OCI-LY7 (cell line): ENCODE measurements at regions not wholly inside any gene's neighbourhood (a gene's known extent, or its start where the extent isn't known, plus 50 kb on each side); places are given as distances from the start of the nearest gene placed in this dataset.

Experiments
- BruUV-seq: library from RNA; stranded (reverse); fragments of 400-500 nt; replicated peaks from 2 replicates; lab custom pipeline; 2021; lab: Mats Ljungman, UMichigan
- CTCF ChIA-PET: fragments of 300-600 bp; sonication (Branson Sonifier 250); formaldehyde crosslinking; loops from one replicate; lab custom pipeline; 2022; ENCODE audit warnings: antibody characterized with exemption; ENCODE audit not compliant: unreplicated experiment; lab: Charles Lee
- POLR2A ChIA-PET: fragments of 300-600 bp; sonication (Branson Sonifier 250); formaldehyde crosslinking; loops from one replicate; lab custom pipeline; 2022; ENCODE audit warnings: antibody characterized with exemption; lab: Charles Lee
- DNase-seq: peaks from one replicate; pipeline ENCODE4 v3.0.0-alpha.2; 2015; ENCODE audit warnings: low spot score
- H2AFZ ChIP-seq: fragments of 200-600 bp; sonication (generic), shearing (Covaris generic); 2 replicates; pipeline ENCODE4 v1.6.1; 2014; ENCODE audit warnings: mild to moderate bottlenecking, antibody characterized with exemption, low read length, moderate library complexity
- H3K27ac ChIP-seq: fragments of 200-600 bp; sonication (generic); 2 replicates; pipeline ENCODE4 v1.5.1; 2014; ENCODE audit warnings: mixed run types, low read depth, mild to moderate bottlenecking, moderate library complexity, low read length, inconsistent platforms; ENCODE audit not compliant: poor library complexity, severe bottlenecking
- H3K36me3 ChIP-seq: fragments of 200-600 bp; sonication (generic); 2 replicates; pipeline ENCODE4 v1.6.1; 2014; ENCODE audit warnings: mild to moderate bottlenecking, antibody characterized with exemption, low read length, moderate library complexity, mixed read lengths; ENCODE audit not compliant: insufficient read depth
- H3K4me1 ChIP-seq: fragments of 200-600 bp; sonication (generic); 2 replicates; pipeline ENCODE4 v1.5.1; 2014; ENCODE audit warnings: mild to moderate bottlenecking, low read length; ENCODE audit not compliant: insufficient read depth, poor library complexity, severe bottlenecking
- H3K4me2 ChIP-seq: fragments of 200-600 bp; sonication (generic); 2 replicates; pipeline ENCODE4 v1.6.1; 2014; ENCODE audit warnings: mild to moderate bottlenecking, low read length
- H3K4me3 ChIP-seq: fragments of 200-600 bp; sonication (generic); 2 replicates; pipeline ENCODE4 v1.5.1; 2014; ENCODE audit warnings: mild to moderate bottlenecking, low read depth, low read length; ENCODE audit not compliant: poor library complexity, severe bottlenecking
- H3K79me2 ChIP-seq: fragments of 200-600 bp; sonication (generic); 2 replicates; pipeline ENCODE4 v1.6.1; 2016; ENCODE audit warnings: low read depth, mild to moderate bottlenecking, low read length, moderate library complexity, mixed read lengths; ENCODE audit not compliant: insufficient read depth
- H3K9me2 ChIP-seq: fragments of 200-600 bp; sonication (generic); 2 replicates; pipeline ENCODE4 v1.6.1; 2016; ENCODE audit warnings: mild to moderate bottlenecking, low read length, mixed read lengths; ENCODE audit not compliant: insufficient read depth
- H3K9me3 ChIP-seq: fragments of 200-600 bp; sonication (generic); 2 replicates; pipeline ENCODE4 v1.6.1; 2014; ENCODE audit warnings: mild to moderate bottlenecking, mixed run types, low read length, mixed read lengths
- H4K20me1 ChIP-seq: fragments of 200-600 bp; sonication (generic); 2 replicates; pipeline ENCODE4 v1.6.1; 2014; ENCODE audit warnings: mild to moderate bottlenecking, antibody characterized with exemption, low read length, moderate library complexity, mixed read lengths; ENCODE audit not compliant: insufficient read depth
- CTCF ChIP-seq: fragments of 200-600 bp; sonication (generic); conservative IDR thresholded peaks from 2 replicates; pipeline ENCODE4 v1.5.1; 2014; ENCODE audit warnings: mild to moderate bottlenecking, antibody characterized with exemption, low read length, moderate library complexity, mixed read lengths
- EZH2phosphoT487 ChIP-seq: fragments of 200-600 bp; sonication (generic); IDR thresholded peaks from 2 replicates; pipeline ENCODE4 v1.6.1; 2018; ENCODE audit warnings: low read depth, borderline replicate concordance, mild to moderate bottlenecking, mixed run types, antibody characterized with exemption, low read length, moderate library complexity, mixed read lengths
- intact Hi-C: fragments of 100-400 bp; cut with micrococcal nuclease; formaldehyde crosslinking; loops from one replicate; pipeline ENCODE4 v1.10.0; 2022; ENCODE audit not compliant: unreplicated experiment

GRCh38 chr9:78899006-78899405, 602.1 kb downstream of the PSAT1 start:
- no peaks in the 10 kb centered on the region for H3K79me2 ChIP-seq
- intact Hi-C loops, result no loop called here
- H2AFZ ChIP-seq, result no peak overlapping the region
- H3K4me1 ChIP-seq, result no peaks in the 10 kb centered on the region
- no peak for DNase-seq
- BruUV-seq, result no TSS peak
- no peaks in the 10 kb centered on the region for H3K9me3 ChIP-seq
- H3K36me3 ChIP-seq, result no peaks in the 10 kb centered on the region
- CTCF ChIA-PET, result no interaction called here
- H3K4me3 ChIP-seq, result no peak overlapping the region
- H4K20me1 ChIP-seq, result no peaks in the 10 kb centered on the region
- TF ChIP-seq CTCF (no peak), EZH2phosphoT487 (no peak)
- H3K9me2 ChIP-seq, result no peaks in the 10 kb centered on the region
- POLR2A ChIA-PET, result interaction anchor here (0.5 kb wide), 1 partner anchor 46 kb away, joined by 5 read pairs; no protein-coding TSS in a partner anchor
- H3K27ac ChIP-seq, result no peak overlapping the region
- no peak overlapping the region for H3K4me2 ChIP-seq

- ChIA-PET POLR2A (no interaction called here), CTCF (no interaction called here)
- Histone ChIP-seq H3K4me3 (no peak overlapping the region), H2AFZ (no peak overlapping the region), H3K27ac (no peak overlapping the region), H3K4me2 (no peak overlapping the region), H3K79me2 (no peaks in the 10 kb centered on the region), H4K20me1 (no peaks in the 10 kb centered on the region), H3K36me3 (no peaks in the 10 kb centered on the region), H3K9me3 (no peaks in the 10 kb centered on the region), H3K4me1 (no peaks in the 10 kb centered on the region), H3K9me2 (no peaks in the 10 kb centered on the region)
- DNase-seq, result no peak
- TF ChIP-seq EZH2phosphoT487, result no peak
- intact Hi-C loops, result no loop called here
- BruUV-seq, result no TSS peak
These were observed 603.6 kb downstream of the PSAT1 start for GRCh38 chr9:78900500-78900899.

DNA sequence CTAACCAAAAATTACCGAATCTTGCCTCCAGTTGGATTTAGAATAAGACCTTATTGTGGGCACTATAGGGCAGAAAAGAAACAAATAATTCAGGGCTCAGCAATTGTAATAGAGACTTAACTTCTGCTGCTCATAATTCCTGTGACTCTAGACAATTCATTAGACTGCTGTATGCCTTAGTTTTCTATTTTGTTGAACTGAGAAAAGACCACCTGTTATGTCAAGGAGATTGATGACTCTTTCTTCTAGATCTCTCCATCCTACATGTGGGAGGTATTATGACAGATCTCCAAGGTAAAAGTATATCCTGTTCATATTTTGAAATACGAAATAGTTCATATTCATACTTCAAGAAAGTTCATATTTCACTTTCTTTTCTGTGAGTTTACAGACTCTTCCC, 605.1 kb downstream of the PSAT1 start:
- no peaks in the 10 kb centered on the region for H3K4me1 ChIP-seq
- ChIA-PET CTCF (no interaction called here), POLR2A (no interaction called here)
- H3K79me2 ChIP-seq, result no peaks in the 10 kb centered on the region
- no peak overlapping the region for H3K4me2 ChIP-seq
- no peak for TF ChIP-seq CTCF
- H3K9me3 ChIP-seq, result no peaks in the 10 kb centered on the region
- no peak overlapping the region for H3K4me3 ChIP-seq
- H3K27ac ChIP-seq, result no peak overlapping the region
- no TSS peak for BruUV-seq
- no peaks in the 10 kb centered on the region for H3K36me3 ChIP-seq
- intact Hi-C loops, result no loop called here
- no peaks in the 10 kb centered on the region for H4K20me1 ChIP-seq
- no peak for DNase-seq
- H2AFZ ChIP-seq, result no peak overlapping the region
- H3K9me2 ChIP-seq, result no peaks in the 10 kb centered on the region
